NCI-H146 treated with DMSO at 0.1 percent for 48 hours (cell line): ENCODE measurements at regions not wholly inside any gene's neighbourhood (a gene's known extent, or its start where the extent isn't known, plus 50 kb on each side); places are given as distances from the start of the nearest gene placed in this dataset.

ENCODE experiments used
- DNase-seq: peaks from one replicate; lab custom pipeline; 2025; ENCODE audit not compliant: unreplicated experiment; lab: John Stamatoyannopoulos, UW

DNA sequence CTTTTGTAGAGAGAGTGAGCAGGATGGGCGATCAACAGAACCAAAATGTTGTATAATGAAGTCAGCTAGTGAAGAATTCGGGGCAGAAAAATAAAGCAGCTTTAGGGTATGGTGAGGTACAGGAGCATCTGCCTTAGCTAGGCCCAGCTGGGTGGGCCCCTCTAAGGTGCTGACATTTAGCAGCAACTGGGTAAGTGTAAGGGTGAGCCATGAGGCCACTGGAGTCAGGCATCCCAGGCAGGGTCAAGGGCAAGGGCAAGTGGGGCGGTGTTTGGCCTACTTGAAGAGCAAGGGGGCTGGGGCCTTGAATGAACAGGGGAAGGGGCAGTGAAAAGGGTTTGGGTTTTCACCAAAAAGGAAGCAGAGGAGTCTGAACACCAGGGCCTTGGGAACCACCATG is 583.6 kb downstream of the BCL11B start:
- no peak for DNase-seq

DNA sequence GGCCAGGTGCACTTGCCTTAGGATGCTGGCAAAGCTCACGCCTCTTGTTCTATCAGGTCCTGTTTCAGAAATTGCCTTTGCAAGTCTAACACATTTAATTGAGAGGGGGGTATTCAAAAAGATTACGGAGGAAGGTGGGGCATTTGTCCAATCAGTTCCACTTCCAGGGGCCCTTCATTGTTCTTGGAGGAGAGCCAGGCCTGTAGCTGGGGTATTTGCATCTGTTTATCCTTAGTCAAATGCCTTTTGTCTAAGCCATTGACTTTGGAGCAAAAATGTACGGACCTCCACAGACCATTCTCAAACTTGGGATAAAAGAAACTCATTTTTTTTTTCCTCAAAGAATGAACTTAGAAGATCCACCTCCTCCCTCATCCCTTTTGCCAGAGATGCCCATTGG is 582.0 kb downstream of the BCL11B start:
- no peak for DNase-seq

DNA sequence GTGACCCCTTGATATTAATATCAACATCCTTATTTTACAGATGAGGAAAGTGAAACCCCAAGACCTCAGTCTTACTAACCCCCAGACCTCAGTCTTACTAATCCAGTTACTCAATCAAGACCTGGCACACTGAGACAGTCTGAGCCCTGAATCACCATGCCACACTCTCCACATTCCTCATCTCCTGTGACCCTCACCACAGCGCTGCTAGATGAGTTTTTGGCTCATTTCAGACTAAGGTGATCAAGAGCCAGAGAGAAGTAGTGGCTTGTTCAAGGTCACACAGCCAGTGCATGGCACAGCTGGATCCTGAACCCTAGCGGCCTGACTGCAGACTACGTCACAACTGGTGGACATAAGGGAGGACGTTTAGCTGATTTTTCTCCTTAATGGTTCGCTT is 579.2 kb downstream of the BCL11B start:
- DNase-seq: no peak

DNA sequence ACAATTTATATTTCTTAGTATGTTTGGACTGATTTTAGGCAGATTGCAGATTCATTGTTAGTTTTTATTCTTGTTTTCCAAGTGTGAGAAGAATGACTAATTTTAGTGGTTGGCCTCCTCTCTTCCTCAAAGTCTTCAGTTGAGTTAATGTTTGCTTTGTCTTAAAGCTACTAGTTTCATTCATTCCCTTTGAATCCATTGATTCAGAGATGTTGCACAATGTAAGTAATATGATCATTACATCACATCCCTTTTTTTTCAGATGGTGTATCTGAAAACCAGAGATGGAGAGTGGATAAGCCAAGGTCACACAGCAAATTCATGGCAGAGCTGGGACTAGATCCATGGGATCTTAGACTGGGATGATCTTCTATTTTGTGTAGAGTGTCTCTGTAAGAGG is 577.5 kb downstream of the BCL11B start:
- DNase-seq: no peak

DNA sequence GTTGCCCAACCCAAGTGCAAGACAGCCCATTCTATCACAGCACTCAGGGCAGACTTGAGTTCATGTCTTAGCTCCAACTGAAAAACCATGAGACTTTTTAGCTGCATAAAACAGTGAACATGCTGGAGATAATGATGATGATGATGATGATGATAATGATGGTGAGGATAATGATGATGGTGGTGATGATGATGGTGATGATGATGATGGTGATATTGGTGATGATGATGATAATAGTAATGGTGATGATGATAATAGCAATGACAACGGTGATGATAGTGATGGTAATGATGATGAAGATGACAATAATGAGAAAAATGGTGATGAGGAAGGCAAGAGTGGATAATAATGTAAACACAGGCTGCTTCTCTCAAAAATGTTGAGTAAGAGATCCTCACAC is 576.2 kb downstream of the BCL11B start:
- no peak for DNase-seq

DNA sequence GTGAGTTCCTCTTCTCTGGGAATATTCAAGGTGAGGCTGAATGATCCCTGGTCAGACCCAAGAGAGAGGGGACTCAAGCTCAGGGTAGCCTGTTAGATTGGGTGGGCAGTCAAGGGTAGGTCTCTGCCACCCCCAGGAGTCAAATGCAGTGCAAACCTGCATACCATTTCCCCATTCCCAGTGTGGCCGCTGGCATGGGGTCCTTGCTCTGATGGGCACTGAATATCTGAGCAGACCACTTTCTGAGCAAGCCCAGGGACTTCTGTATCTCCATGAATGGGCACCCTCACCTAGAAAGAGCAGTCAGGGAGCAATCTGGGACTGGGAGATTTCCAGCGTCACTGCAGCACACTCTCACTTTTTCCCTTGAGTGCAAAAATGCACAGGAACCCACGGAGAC is 573.7 kb downstream of the BCL11B start:
- DNase-seq: no peak

DNA sequence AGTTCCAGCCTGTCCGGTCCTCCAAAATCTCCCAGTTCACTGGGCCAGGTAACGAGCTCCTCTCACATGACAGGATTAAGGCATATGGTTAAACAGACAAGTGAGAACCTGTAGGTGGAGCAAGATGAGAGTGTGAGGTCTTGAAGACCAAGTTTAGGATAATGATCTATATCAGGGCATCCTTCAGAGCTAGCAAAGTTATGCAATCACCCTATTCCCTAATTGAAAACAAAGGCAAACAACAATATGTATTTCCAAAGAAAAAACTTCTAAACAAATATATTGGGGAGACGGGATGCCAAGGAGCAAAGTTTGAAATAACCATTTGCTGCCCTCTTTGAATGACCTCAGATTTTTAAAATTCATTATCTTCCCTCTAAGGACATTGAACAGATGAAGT is 571.2 kb downstream of the BCL11B start:
- DNase-seq: no peak

DNA sequence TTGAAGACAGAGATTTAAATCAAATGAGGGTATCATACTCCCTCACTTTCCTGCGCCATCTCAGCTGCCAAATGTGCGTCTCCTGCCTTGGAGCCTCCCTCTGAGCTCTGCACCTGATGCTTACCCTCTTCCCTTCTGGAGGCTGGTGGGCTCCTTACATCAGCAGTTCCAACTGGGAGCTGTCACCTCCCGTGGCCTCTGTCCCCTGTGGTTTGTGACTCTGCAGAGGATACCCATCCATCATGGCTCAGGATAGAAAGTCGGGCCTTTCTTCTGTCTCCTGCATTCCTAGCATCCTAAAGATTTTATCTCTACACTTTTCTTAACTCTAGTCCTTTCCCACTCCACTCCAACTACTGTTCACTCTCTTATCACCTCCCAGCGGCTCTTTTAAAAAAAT is 570.6 kb downstream of the BCL11B start:
- no peak for DNase-seq

DNA sequence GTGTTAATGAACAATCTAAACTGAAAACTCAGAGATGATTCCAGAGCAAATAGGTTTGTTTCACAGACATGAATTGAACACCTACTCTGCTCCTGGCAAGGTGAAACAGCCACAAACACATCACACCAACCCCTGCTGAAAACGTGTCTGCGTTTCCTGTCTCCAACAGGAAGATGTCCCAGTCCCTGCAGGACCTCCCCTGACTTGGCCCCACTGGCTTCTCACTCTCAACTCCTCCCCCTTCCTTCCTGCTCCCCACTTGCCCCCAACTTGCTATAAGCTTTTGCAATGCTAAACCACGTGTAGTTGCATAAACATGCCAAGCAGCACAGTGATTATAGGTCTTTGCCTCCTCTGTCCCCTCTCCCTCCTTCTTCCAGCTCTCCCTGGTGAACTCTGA is 567.6 kb downstream of the BCL11B start:
- DNase-seq: no peak

DNA sequence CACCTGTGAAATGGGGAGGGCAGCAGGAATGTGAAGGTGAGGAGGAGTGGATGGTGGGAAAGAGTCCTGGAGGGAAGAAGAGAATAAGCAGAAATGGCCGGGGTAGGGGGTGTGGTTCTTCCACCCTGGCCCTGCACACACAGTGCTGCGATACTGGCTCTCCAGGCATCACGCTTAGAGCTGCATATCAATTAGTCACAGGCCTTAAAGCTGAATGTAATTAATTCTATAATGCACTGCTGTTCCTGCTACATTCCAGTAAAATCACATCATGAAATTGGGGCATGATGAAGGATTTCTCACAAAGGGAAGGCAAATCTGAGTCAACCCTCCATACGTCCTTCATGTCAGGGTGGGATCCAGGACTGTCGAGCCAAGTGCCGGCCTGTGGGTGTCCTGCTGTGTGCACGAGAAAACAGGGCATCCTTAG is 566.1 kb downstream of the BCL11B start:
- DNase-seq: no peak

DNA sequence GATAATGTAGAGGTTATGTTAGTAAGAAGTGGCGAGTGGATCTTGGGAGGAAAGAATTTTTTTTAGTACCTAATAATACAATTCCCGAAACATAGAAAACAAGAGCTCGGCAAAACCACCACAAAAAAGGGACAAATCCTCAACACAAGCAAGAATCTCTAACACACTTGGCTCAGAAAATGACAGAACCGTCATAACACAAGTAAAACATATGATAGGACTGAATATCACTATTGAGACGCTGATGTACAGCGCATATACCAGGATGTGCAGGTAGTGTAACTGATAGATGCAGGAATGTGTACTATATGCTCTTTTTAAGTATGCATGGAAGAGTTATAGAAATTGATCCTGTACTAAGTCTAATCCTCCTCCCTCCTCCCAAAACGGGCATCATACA is 564.5 kb downstream of the BCL11B start:
- DNase-seq: no peak

DNA sequence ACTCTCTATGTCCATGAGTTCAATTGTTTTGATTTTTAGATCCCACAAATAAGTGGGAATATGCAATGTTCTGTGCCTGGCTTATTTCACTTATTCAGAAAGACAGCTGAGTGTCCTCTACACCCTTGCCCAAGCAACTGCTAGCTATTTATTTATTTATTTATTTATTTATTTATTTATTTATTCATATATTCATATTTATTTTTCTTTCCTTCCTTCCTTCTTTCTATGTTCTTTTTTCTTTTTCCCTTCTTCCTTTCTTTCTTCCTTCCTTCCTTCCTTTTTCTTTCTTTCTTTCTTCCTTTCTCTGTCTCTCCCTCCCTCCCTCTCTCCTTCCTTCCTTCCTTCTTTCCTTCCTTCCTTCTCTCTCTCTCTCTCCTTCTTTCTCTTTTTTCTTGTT is 563.4 kb downstream of the BCL11B start:
- DNase-seq: no peak

DNA sequence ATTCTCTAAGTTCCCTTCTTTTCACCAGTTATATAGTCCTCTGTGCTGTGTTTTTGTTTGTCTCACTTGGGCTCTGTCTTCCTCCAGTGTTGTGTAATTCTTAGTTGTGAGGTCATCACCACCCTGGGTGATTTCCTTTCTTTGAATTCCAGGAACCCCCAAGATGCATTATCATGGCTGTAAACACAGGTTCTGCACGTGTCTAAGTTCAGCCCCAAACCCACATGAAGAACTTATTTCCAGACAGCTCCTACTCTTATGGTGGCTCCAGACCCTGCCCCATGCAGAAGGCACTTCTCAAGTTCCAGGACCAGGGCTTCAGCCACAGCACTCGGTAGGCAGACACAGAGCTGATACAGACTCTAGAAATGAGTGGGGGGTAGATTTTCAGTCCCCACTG is 560.5 kb downstream of the BCL11B start:
- no peak for DNase-seq

DNA sequence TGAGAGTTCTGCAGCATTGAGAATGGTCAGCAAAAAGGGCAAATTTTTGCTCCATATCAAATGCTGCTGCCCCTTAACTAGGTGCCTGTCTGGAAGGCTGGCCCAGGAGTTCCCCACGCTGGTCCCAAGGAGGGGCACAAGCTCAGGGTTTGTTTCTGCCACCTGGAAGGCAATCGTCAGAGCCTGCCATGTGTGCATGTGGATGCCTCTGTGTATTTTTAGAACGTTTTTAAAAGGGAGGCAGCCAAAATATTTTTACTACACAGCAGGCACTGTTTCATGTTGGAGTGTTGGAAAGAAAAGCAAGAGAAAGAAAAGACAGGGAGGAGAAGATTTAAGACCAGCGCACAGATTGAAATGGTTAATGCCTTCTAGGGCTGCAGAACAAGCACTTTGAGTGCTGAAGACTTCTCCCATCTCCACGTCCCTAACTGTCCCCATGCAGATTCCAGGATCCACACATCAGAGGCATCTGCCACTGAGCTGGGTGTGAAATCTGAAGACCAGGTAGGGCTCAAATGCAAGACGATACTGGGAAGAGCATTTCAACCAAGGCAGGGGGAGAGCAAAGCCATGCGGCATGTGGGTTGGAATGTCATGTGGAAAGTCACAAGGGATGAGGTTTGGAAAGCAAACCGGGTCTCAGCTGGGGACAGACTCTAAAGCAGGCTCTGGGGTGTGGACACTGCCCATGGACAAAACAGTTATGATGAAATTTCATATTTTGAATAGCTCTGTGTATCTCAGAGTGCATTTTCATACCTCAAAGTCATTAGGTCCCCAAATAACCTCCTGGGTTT is 557.2 kb downstream of the BCL11B start:
- no peak for DNase-seq

DNA sequence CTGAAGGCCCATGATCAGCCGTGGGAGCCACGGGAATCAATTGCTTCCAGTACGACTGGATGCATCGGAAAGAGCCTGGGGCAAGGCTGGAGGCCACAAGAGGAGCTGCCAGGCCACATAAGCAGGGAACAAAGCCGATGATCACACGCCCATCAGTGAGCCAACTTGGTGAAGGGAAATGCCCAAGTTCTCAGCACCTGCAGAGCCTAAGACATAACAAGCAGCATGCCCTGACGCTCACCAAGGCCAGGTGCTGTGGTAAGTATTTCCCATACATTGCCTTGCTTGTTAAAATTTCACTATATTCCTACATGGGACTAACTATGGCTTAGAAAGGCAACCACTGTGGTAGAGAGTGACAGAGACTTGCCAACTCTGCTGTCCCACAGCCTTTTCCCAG is 555.9 kb downstream of the BCL11B start:
- no peak for DNase-seq

DNA sequence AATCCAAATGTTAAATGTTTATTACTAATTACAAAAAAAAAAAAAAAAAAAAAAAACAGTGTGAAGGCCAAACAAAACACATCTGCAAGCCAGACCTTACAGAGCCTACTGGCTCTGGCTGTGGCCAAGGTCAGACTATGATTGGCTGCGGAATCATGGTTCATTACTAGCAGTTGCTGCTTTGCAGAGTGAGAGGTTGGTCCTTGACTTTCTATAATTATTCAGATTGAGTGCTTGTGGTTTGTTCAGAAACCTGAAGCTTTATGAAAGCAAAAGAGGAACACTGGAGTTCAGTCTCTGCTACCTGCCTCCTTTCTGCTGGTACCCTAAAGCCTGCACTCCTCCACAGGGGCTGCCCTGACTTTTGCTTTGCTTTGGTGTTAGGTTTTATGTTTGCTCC is 550.9 kb downstream of the BCL11B start:
- no peak for DNase-seq

DNA sequence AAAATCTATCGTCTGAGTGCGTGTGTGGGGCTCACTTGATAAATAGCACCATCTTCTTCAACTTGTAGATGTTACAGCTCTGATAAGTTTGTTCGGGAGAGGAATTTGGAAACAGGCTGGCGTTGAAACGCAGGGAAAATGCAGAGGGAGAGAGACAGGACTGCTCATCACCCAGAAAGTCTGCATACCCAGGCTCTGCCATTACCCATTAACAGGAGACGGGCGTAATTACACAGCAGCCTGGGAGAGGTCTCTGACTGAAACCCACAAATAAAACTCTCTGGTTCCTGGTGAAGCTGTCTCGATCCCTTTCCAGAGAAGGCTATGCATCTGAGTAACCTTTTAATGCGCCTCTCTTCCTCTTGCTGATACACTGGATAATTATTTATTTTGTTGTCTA is 547.3 kb downstream of the BCL11B start:
- DNase-seq: no peak

DNA sequence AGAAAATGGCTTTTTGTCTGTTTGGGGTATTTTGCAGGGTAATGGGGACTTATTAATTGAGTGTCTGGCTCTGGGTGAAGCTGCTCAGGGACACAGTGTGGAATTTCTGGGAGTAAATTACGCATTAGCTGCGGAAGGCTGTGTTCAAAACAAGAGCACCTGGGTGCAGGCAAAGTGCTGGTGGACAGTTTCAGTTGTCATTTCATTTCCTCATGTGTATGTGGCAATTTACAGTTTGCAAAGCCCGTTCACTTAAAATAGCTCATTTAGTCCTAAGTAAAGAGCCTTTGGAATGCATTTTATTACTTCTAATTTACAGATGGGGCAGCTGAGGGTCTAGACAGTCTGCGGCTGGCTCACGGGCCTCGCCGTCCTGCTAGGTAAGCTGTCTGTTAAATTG is 546.8 kb downstream of the BCL11B start:
- no peak for DNase-seq

DNA sequence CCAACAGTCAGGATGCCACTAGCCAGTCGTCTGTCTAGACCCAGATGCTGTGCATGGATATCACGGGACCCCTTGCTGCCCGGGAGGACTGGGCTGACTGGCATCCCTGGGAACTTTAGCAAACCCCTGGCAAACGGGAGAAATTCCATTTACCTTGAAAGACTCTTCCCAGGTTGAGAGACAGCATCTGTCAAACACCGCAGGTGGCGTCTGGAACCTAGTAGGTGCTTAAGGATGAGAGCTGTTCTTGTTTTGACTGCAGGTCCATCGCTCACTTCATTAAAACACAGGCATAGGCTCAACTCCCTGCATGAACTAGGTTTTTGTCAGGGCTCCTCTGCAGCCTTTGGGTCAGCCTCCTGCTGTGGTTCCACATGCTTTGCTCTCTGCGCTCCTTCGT is 546.3 kb downstream of the BCL11B start:
- DNase-seq: no peak

DNA sequence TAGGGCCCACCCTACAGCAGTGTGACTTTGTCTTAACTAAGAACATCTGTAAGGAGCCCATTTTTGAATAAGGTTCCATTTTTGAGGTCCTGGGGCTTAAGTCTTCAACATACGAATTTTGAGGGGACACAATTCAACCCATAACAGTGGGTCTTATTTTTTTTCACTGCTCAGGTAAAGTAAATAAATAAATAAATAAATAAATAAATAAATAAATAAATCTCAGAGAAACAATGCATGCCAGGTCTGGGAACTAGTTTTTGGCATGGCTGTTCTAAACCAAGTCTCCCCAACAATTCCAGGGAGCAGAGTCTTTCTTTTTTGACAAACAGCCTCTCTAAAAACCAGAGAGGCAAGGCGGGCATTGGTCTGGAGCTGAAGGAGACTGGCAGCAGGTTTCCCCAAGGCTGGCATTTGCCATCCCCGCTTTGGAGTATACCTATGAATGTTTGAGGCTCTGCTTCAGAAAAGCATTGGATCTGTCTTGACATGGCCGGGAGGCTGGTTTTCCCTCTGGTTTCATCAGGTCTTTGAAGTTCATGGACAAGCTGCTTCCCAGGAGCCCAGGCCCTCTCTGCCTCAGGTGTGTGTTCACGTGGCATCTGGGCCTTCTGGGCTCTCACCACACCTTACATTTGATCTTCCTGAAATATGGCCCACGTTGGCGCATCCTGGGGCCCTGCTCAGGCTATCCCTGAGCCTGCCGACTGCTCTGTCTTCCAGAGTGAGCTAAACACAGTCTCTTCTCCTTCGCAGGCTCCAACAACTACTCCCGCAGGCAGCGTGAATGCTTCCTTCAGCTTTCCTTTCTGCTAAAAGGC is 545.2 kb downstream of the BCL11B start:
- no peak for DNase-seq

DNA sequence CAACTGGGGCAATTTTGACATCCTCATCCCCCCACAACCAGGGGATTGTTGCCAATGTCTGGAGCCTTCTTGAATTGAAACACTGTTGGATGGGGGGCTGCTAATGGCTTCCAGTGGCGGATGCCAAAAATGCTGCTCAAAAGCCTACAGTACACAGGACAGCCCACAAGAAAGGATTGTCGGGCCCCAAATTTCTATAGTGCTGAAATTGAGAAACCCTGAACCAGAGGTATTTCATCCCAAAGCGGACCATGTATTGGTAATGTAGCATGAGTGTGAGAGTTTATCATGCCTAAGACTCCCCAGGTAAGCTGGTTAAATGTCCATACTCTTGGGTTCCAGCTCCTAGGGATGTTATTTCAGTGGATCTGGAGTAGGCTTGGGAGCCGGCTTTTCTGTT is 544.0 kb downstream of the BCL11B start:
- no peak for DNase-seq

DNA sequence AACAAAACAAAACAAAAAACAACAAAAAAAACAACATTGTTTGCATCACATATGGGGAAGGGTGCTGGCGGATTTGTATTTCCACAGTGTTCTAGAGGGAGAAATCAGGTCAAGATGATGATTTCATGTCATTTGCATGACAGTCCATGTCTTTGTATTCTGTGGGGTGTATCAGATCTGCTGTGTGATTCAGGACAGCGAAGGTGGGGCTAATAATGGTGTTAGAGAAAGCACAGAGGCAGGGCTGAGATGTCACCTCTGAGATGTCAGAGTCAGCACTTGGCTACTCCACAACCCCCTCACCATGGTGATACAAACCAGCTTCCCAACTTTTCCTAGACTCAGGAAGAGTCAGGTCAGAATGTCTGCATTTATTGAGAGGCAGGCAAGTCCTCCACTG is 543.2 kb downstream of the BCL11B start:
- DNase-seq: no peak

DNA sequence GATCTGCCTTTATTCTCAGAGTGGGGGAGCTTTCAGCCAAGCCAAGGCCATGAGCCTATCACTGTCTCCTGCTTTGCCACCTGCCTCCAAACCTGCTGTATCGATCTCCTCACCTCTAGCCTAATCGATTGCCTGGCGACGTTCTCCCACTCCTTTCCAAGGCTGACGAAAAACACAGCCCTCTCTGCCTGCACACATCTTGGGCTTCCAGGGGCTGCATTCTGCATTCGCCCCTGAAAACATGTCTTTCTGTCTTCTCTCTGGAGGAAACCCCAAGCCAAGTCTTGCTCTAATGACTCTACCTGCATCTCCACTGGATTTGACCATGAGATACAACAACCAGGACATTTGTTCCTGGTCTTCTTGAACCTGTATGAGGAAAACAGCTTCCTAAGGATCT is 540.7 kb downstream of the BCL11B start:
- no peak for DNase-seq
